HepG2 (cell line): ENCODE measurements at regions not wholly inside any gene's neighbourhood (a gene's known extent, or its start where the extent isn't known, plus 50 kb on each side); places are given as distances from the start of the nearest gene placed in this dataset.

Experiments
- ATAC-seq: fragments of 200-7000 bp; cut with Tn5 transposase; 3 replicates; pipeline ENCODE4 v1.9.1; 2020; ENCODE audit warnings: mild to moderate bottlenecking, moderate library complexity
- BruUV-seq: library from RNA; stranded (reverse); fragments of 400-500 nt; replicated peaks from 2 replicates; lab custom pipeline; 2021; lab: Mats Ljungman, UMichigan
- CTCF ChIA-PET: fragments of 300-600 bp; formaldehyde crosslinking; extraction: SDS; loops from one replicate; lab custom pipeline; 2021; ENCODE audit warnings: low total read pairs, inconsistent platforms, low intra/inter-chr PET ratio; lab: Yijun Ruan, JAX
- POLR2A ChIA-PET: fragments of 350-600 bp; sonication (Branson Sonifier 250); formaldehyde crosslinking; loops from one replicate; lab custom pipeline; 2020; ENCODE audit warnings: antibody characterized with exemption, inconsistent platforms; lab: Yijun Ruan, JAX
- DNase-seq: peaks from one replicate; pipeline ENCODE4 v3.0.0-alpha.2; 2015; ENCODE audit warnings: low spot score
- FAIRE-seq: peaks from 3 replicates; lab custom pipeline; 2011; peaks lifted over from hg19 to GRCh38; lab: Jason Lieb, UNC
- H2AFZ ChIP-seq: one replicate; pipeline ENCODE4 v1.6.1; 2011; ENCODE audit warnings: low read length, inconsistent platforms
- H3K27ac ChIP-seq: fragments of 300-600 bp; 3 replicates; pipeline ENCODE4 v1.8.0; 2011; ENCODE audit warnings: mixed run types, mild to moderate bottlenecking, mixed read lengths, low read length, inconsistent platforms; ENCODE audit not compliant: insufficient read depth; ENCODE audit errors: extremely low read length
- H3K27me3 ChIP-seq, 2 experiments: fragments of 200-600 bp in 1 of 2; 2 replicates in 1 of 2; 3 replicates in 1 of 2; pipeline versions ENCODE4 v1.6.0 to v1.8.0; 2011; ENCODE audit warnings: low read length in 2 of 2, mild to moderate bottlenecking in 2 of 2, moderate library complexity in 2 of 2, inconsistent platforms in 1 of 2; ENCODE audit not compliant: insufficient read depth in 2 of 2, control insufficient read depth in 1 of 2
- H3K36me3 ChIP-seq, 2 experiments: fragments of 200-600 bp in 1 of 2; replicated peaks in 1 of 2; 2 replicates in 1 of 2; 3 replicates in 1 of 2; pipeline versions ENCODE4 v1.5.1 to v1.8.0; 2011; ENCODE audit warnings: low read length in 2 of 2, inconsistent platforms in 1 of 2; ENCODE audit not compliant: insufficient read depth in 2 of 2, control insufficient read depth in 1 of 2
- H3K4me1 ChIP-seq: 2 replicates; pipeline ENCODE4 v1.5.1; 2012; ENCODE audit warnings: low read length, inconsistent platforms; ENCODE audit not compliant: insufficient read depth
- H3K4me2 ChIP-seq: 2 replicates; pipeline ENCODE4 v1.6.0; 2011; ENCODE audit warnings: low read depth, low read length, inconsistent platforms
- H3K4me3 ChIP-seq, 3 experiments: fragments of 200-600 bp in 1 of 3; sonication (generic), shearing (Covaris generic) in 1 of 3; replicated peaks in 1 of 3; 2 replicates each; pipeline ENCODE4 v1.5.1; 2011 to 2016; ENCODE audit warnings: low read length in 3 of 3, inconsistent platforms in 2 of 3, low read depth in 2 of 3, mild to moderate bottlenecking in 2 of 3, control low read depth in 1 of 3, mixed read lengths in 1 of 3; ENCODE audit not compliant: insufficient read depth in 1 of 3
- H3K79me2 ChIP-seq: one replicate; pipeline ENCODE4 v1.6.1; 2011; ENCODE audit warnings: low read length, inconsistent platforms; ENCODE audit not compliant: insufficient read depth
- H3K9ac ChIP-seq: 2 replicates; pipeline ENCODE4 v1.6.0; 2011; ENCODE audit warnings: mild to moderate bottlenecking, low read depth, low read length, inconsistent platforms; ENCODE audit not compliant: insufficient read depth
- H3K9me3 ChIP-seq: 2 replicates; pipeline ENCODE4 v1.5.1; 2012; ENCODE audit warnings: mild to moderate bottlenecking, low read length
- H4K20me1 ChIP-seq: 2 replicates; pipeline ENCODE4 v1.6.0; 2011; ENCODE audit warnings: inconsistent platforms, mild to moderate bottlenecking, low read length, moderate library complexity; ENCODE audit not compliant: insufficient read depth
- BCL6 ChIP-seq: IDR thresholded peaks from 2 replicates; pipeline ENCODE4 v1.6.1; 2016; ENCODE audit warnings: missing genetic modification reagents, missing compliant biosample characterization
- GZF1 ChIP-seq: sonication (generic); formaldehyde crosslinking; IDR thresholded peaks from 2 replicates; pipeline ENCODE4 v1.5.1; 2020; ENCODE audit warnings: mild to moderate bottlenecking, missing genetic modification reagents
- HNF4A ChIP-seq: sonication (generic); formaldehyde crosslinking; IDR thresholded peaks from 2 replicates; pipeline ENCODE4 v1.4.0; 2020; ENCODE audit warnings: missing genetic modification reagents
- JUN ChIP-seq: sonication (generic); formaldehyde crosslinking; IDR thresholded peaks from 2 replicates; pipeline ENCODE4 v1.4.0; 2020; ENCODE audit warnings: mild to moderate bottlenecking, missing genetic modification reagents
- KAT8 ChIP-seq: IDR thresholded peaks from 2 replicates; pipeline ENCODE4 v1.6.1; 2016; ENCODE audit warnings: missing genetic modification reagents, missing compliant biosample characterization
- KMT2B ChIP-seq: IDR thresholded peaks from 2 replicates; pipeline ENCODE4 v1.6.1; 2016; ENCODE audit warnings: missing genetic modification reagents, missing compliant biosample characterization
- NCOA5 ChIP-seq: sonication (generic); formaldehyde crosslinking; IDR thresholded peaks from 2 replicates; pipeline ENCODE4 v1.4.0; 2020; ENCODE audit warnings: missing genetic modification reagents
- PTBP1 ChIP-seq: fragments of 200-400 bp; formaldehyde crosslinking; IDR thresholded peaks from 2 replicates; pipeline ENCODE4 v1.6.1; 2018; ENCODE audit warnings: low read length, low read depth; ENCODE audit not compliant: poor library complexity, severe bottlenecking
- RBAK ChIP-seq: sonication (generic); formaldehyde crosslinking; IDR thresholded peaks from 2 replicates; pipeline ENCODE4 v1.5.1; 2020; ENCODE audit warnings: mild to moderate bottlenecking, missing genetic modification reagents
- TCF12 ChIP-seq, 2 experiments: fragments of 450-650 bp in 1 of 2; sonication (generic) in 1 of 2; formaldehyde crosslinking in 1 of 2; IDR thresholded peaks; 2 replicates each; pipeline versions ENCODE4 v1.6.1 to v1.8.0; 2017 to 2022; ENCODE audit warnings: antibody characterized with exemption in 1 of 2, mild to moderate bottlenecking in 1 of 2, missing genetic modification reagents in 1 of 2, moderate library complexity in 1 of 2
- YEATS4 ChIP-seq: sonication (generic); formaldehyde crosslinking; IDR thresholded peaks from 2 replicates; pipeline ENCODE4 v1.4.0; 2020; ENCODE audit warnings: missing genetic modification reagents, borderline replicate concordance
- ZMYM4 ChIP-seq: sonication (generic); formaldehyde crosslinking; IDR thresholded peaks from 2 replicates; pipeline ENCODE4 v1.8.1; 2023; ENCODE audit warnings: mild to moderate bottlenecking, missing genetic modification reagents
- ZNF33A ChIP-seq: sonication (generic); formaldehyde crosslinking; IDR thresholded peaks from 2 replicates; pipeline ENCODE4 v1.5.1; 2020; ENCODE audit warnings: missing genetic modification reagents, mild to moderate bottlenecking, moderate library complexity, borderline replicate concordance
- WGBS: methylation state at CpG from one replicate; pipeline ENCODE4 v1.1.6; 2017; ENCODE audit warnings: low lambda C conversion rate; 5-methylcytosine and 5-hydroxymethylcytosine counted together
- in situ Hi-C: cut with HindIII; loops from 2 replicates; pipeline ENCODE4 v1.10.0; 2017; ENCODE audit warnings: low pct_unique_long_range_greater_than_20kb; ENCODE audit not compliant: extremely low pct_ligation_motif_present
- intact Hi-C: fragments of 100-400 bp; cut with micrococcal nuclease; formaldehyde crosslinking; loops from one replicate; pipeline ENCODE4 v1.10.0; 2022; ENCODE audit not compliant: unreplicated experiment
- TF ChIP-seq, protein P1 (sequence below): sonication (generic); formaldehyde crosslinking; IDR thresholded peaks from 2 replicates; pipeline ENCODE4 v1.5.0; 2020; ENCODE audit warnings: missing genetic modification reagents
- TF ChIP-seq, protein P2 (sequence below): IDR thresholded peaks from 2 replicates; pipeline ENCODE4 v1.6.1; 2012; ENCODE audit warnings: low read depth, low read length, improper control_type of control experiment

DNA sequence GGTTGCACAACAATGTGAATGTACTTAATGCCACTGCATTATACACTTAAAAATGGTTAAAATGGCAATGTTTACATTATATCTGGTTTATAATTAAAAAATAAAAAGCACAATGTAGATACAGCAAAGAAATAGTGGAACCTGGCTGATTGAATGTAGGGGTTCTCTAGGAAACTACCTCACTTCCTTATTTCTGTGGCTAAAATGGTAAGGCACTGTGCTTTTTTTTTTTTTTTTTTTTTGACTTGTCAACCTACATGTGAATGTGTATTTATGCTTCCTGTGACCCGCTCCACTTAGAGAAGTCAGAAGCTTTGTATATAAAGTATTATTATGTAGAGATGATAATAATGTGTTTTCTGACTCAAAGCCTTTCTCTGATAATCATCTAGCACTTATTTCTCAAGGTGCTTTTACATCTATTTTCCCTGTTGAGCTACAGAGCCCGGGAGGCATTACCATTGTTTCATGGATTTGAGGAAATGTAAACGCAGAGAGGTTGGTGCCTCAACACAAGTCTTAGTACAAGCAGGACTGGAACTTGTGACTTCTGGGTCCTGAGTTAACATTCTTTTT lies 55.0 kb downstream of the SOX4 start (continued):
- TF ChIP-seq ZNF33A (no peak), BCL6 (CRISPR knock-in tag) (no peak), TCF12 (IDR thresholded peaks at IDR 0.05) (no peak), TCF12 (CRISPR knock-in tag; IDR thresholded peaks at IDR 0.05) (no peak)
- TF ChIP-seq, protein P1, sequence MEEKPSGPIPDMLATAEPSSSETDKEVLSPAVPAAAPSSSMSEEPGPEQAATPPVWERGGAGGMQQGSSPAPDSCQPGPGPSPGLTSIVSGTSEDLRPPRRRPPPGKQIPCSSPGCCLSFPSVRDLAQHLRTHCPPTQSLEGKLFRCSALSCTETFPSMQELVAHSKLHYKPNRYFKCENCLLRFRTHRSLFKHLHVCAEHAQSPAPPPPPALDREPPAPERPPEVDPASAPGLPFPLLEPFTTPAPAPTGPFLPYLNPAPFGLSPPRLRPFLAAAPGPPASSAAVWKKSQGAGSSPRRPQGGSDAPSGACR (CRISPR knock-in tag) = no peak

DNA sequence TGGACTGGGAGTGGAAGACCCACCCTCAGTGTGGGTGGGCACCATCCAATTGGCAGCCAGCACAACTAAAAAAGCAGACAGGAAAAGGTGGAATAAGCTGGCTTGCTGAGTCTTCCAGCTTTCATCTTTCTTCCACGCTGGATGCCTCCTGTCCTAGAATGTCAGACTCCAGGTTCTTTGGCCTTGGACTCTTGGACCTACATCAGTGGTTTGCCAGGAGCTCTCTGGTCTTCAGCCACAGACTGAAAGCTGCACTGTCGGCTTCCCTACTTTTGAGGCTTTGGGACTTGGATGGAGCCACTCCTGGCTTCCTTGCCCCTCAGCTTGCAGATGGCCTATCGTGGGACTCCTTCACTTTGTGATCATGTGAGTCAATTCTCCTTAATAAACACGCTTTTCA lies 59.8 kb downstream of the SOX4 start:
- no peak overlapping the region for H3K27ac ChIP-seq
- peak; percentile 51 for ATAC-seq
- BruUV-seq = no TSS peak
- ChIA-PET POLR2A (no interaction called here), CTCF (no interaction called here)
- H3K36me3 ChIP-seq = no peaks in the 10 kb centered on the region
- no peak overlapping the region for H3K4me3 ChIP-seq
- intact Hi-C loops = no loop called here
- DNase-seq = no peak
- in situ Hi-C loops = no loop called here
- 13% methylated on average over 4 of the region's 4 CpGs for WGBS
- H3K9me3 ChIP-seq = no peaks in the 10 kb centered on the region
- H3K79me2 ChIP-seq = no peaks in the 10 kb centered on the region
- H2AFZ ChIP-seq = no peak overlapping the region
- no peaks in the 10 kb centered on the region for H3K27me3 ChIP-seq
- FAIRE-seq = no peak
- no peaks in the 10 kb centered on the region for H4K20me1 ChIP-seq
- no peaks in the 10 kb centered on the region for H3K4me1 ChIP-seq
- TF ChIP-seq HNF4A (CRISPR knock-in tag) (peak; percentile 55; the same call in 1 of the 2 replicates), ZMYM4 (CRISPR knock-in tag) (no peak)
- no peak overlapping the region for H3K9ac ChIP-seq
- H3K4me2 ChIP-seq = no peak overlapping the region

DNA sequence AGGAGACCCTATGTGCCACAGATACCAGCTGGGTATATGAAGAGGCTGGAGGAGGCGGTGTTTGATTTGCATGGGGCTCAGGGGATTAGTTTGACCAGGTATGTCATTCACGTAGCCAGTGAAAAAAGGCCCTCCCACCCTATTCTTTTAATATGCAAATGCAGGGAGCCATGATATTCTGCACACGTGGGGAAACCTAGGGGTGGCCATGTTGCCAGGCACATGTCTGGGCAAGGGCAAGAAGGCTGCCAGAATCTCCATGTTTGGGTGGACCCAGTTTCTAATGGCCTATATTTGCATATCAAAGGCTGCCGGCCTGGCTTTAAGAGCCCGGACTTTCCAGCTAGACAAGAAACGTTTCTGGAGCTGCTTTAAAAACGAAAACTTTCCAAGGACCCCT lies 60.4 kb downstream of the SOX4 start:
- no peak overlapping the region for H3K4me2 ChIP-seq
- H3K9ac ChIP-seq = no peak overlapping the region
- WGBS = 20% methylated on average over 7 of the region's 7 CpGs
- ChIA-PET POLR2A (no interaction called here), CTCF (no interaction called here)
- FAIRE-seq = no peak
- ATAC-seq = no peak
- intact Hi-C loops (no loop called here), in situ Hi-C loops (no loop called here)
- H3K79me2 ChIP-seq = no peaks in the 10 kb centered on the region
- no peaks in the 10 kb centered on the region for H3K9me3 ChIP-seq
- no TSS peak for BruUV-seq
- no peak for DNase-seq
- H3K4me1 ChIP-seq = no peaks in the 10 kb centered on the region
- no peaks in the 10 kb centered on the region for H3K27me3 ChIP-seq
- H3K4me3 ChIP-seq = no peak overlapping the region
- H2AFZ ChIP-seq = no peak overlapping the region
- H3K36me3 ChIP-seq = no peaks in the 10 kb centered on the region
- H3K27ac ChIP-seq = no peak overlapping the region
- no peaks in the 10 kb centered on the region for H4K20me1 ChIP-seq
- TF ChIP-seq JUN (CRISPR knock-in tag) (no peak), RBAK (CRISPR knock-in tag) (no peak), PTBP1 (no peak), NCOA5 (CRISPR knock-in tag) (no peak), KAT8 (CRISPR knock-in tag) (no peak), KMT2B (CRISPR knock-in tag) (no peak), YEATS4 (CRISPR knock-in tag) (no peak), GZF1 (no peak)
- TF ChIP-seq, protein P2, sequence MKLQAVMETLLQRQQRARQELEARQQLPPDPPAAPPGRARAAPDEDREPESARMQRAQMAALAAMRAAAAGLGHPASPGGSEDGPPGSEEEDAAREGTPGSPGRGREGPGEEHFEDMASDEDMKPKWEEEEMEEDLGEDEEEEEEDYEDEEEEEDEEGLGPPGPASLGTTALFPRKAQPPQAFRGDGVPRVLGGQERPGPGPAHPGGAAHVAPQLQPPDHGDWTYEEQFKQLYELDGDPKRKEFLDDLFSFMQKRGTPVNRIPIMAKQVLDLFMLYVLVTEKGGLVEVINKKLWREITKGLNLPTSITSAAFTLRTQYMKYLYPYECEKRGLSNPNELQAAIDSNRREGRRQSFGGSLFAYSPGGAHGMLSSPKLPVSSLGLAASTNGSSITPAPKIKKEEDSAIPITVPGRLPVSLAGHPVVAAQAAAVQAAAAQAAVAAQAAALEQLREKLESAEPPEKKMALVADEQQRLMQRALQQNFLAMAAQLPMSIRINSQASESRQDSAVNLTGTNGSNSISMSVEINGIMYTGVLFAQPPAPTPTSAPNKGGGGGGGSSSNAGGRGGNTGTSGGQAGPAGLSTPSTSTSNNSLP = no peak
